ENCODE measurements at regions not wholly inside any gene's neighbourhood (a gene's known extent, or its start where the extent isn't known, plus 50 kb on each side); places are given as distances from the start of the nearest gene placed in this dataset.

- no peak for TF ChIP-seq CTCF (conservative IDR thresholded peaks at IDR 0.05; ENCODE audit: low read depth, low read length)
- no peak for TF ChIP-seq EZH2 (IDR thresholded peaks at IDR 0.05; ENCODE audit: borderline replicate concordance, low read depth, low read length, poor library complexity, severe bottlenecking)
Observed at GRCh38 chr4:162793004-162793403, 373.7 kb downstream of the NAF1 start.

All from A673 (cell line).